IMR-90 (cell line): ENCODE measurements at regions not wholly inside any gene's neighbourhood (a gene's known extent, or its start where the extent isn't known, plus 50 kb on each side); places are given as distances from the start of the nearest gene placed in this dataset.

Experiments
- ATAC-seq: fragments of 200-7000 bp; cut with Tn5 transposase; 2 replicates; pipeline ENCODE4 v1.9.1; 2020; ENCODE audit warnings: low read depth, mild to moderate bottlenecking, moderate library complexity
- BruUV-seq: library from RNA; stranded (reverse); fragments of 400-500 nt; replicated peaks from 2 replicates; lab custom pipeline; 2021; lab: Mats Ljungman, UMichigan
- CTCF ChIA-PET: fragments of 300-600 bp; formaldehyde crosslinking; extraction: SDS; loops from one replicate; lab custom pipeline; 2021; ENCODE audit warnings: antibody characterized with exemption; lab: Yijun Ruan, JAX
- POLR2A ChIA-PET: fragments of 300-600 bp; sonication (Branson Sonifier 250); formaldehyde crosslinking; loops from one replicate; lab custom pipeline; 2022; ENCODE audit warnings: antibody characterized with exemption; ENCODE audit not compliant: unreplicated experiment; lab: Charles Lee
- DNase-seq: peaks from one replicate; pipeline ENCODE4 v3.0.0; 2013
- H2AFZ ChIP-seq: replicated peaks from 2 replicates; pipeline ENCODE3; 2013; ENCODE audit warnings: low read length, mild to moderate bottlenecking; ENCODE audit not compliant: poor library complexity
- H2AK5ac ChIP-seq: 2 replicates; pipeline ENCODE4 v1.6.1; 2013; ENCODE audit warnings: low read depth, low read length, inconsistent platforms
- H2AK9ac ChIP-seq: replicated peaks from 2 replicates; pipeline ENCODE3; 2013; ENCODE audit warnings: mild to moderate bottlenecking, low read depth, low read length, moderate library complexity; ENCODE audit not compliant: poor library complexity
- H2BK120ac ChIP-seq: 2 replicates; pipeline ENCODE4 v1.6.1; 2013; ENCODE audit warnings: low read depth, low read length, inconsistent platforms
- H2BK15ac ChIP-seq: 3 replicates; pipeline ENCODE4 v1.6.1; 2013; ENCODE audit warnings: low read depth, low read length, inconsistent platforms
- H2BK20ac ChIP-seq: 2 replicates; pipeline ENCODE4 v1.6.1; 2013; ENCODE audit warnings: low read depth, mild to moderate bottlenecking, inconsistent platforms, low read length, moderate library complexity
- H2BK5ac ChIP-seq: 2 replicates; pipeline ENCODE4 v1.6.1; 2013; ENCODE audit warnings: mild to moderate bottlenecking, low read depth, low read length, inconsistent platforms; ENCODE audit not compliant: poor library complexity, severe bottlenecking
- H3K14ac ChIP-seq: replicated peaks from 2 replicates; pipeline ENCODE4 v1.6.1; 2013; ENCODE audit warnings: low read depth, low read length, inconsistent platforms
- H3K18ac ChIP-seq: 2 replicates; pipeline ENCODE4 v1.6.1; 2013; ENCODE audit warnings: low read depth, low read length, control low read depth
- H3K23ac ChIP-seq: 2 replicates; pipeline ENCODE4 v1.6.1; 2013; ENCODE audit warnings: low read depth, low read length, inconsistent platforms
- H3K27ac ChIP-seq: 2 replicates; pipeline ENCODE4 v1.5.1; 2013; ENCODE audit warnings: mild to moderate bottlenecking, control low read depth, low read length; ENCODE audit not compliant: insufficient read depth
- H3K27me3 ChIP-seq: 2 replicates; pipeline ENCODE4 v1.6.1; 2013; ENCODE audit warnings: low read length; ENCODE audit not compliant: control insufficient read depth, insufficient read depth
- H3K36me3 ChIP-seq: 2 replicates; pipeline ENCODE4 v1.6.1; 2013; ENCODE audit warnings: low read length, mixed read lengths; ENCODE audit not compliant: control insufficient read depth, insufficient read depth
- H3K4ac ChIP-seq: 2 replicates; pipeline ENCODE4 v1.6.1; 2013; ENCODE audit warnings: low read depth, low read length, inconsistent platforms
- H3K4me1 ChIP-seq: 2 replicates; pipeline ENCODE4 v1.6.1; 2013; ENCODE audit warnings: low read length, mixed read lengths; ENCODE audit not compliant: control insufficient read depth, insufficient read depth
- H3K4me2 ChIP-seq: 2 replicates; pipeline ENCODE4 v1.6.1; 2013; ENCODE audit warnings: low read depth, mild to moderate bottlenecking, control low read depth, low read length, moderate library complexity
- H3K4me3 ChIP-seq: 2 replicates; pipeline ENCODE4 v1.5.1; 2013; ENCODE audit warnings: low read depth, mild to moderate bottlenecking, control low read depth, low read length, moderate library complexity; ENCODE audit not compliant: insufficient read depth
- H3K56ac ChIP-seq: 2 replicates; pipeline ENCODE4 v1.6.1; 2013; ENCODE audit warnings: low read length, inconsistent platforms; ENCODE audit not compliant: insufficient read depth; ENCODE audit errors: extremely low read depth
- H3K79me1 ChIP-seq, 2 experiments: 2 replicates each; pipeline ENCODE4 v1.6.1; 2013; ENCODE audit warnings: low read length in 2 of 2, inconsistent platforms in 1 of 2, low read depth in 1 of 2
- H3K9ac ChIP-seq: 2 replicates; pipeline ENCODE4 v1.6.1; 2013; ENCODE audit warnings: low read depth, low read length, control low read depth
- H3K9me1 ChIP-seq: 2 replicates; pipeline ENCODE4 v1.6.1; 2013; ENCODE audit warnings: low read length, inconsistent platforms; ENCODE audit not compliant: insufficient read depth
- H3K9me3 ChIP-seq: 2 replicates; pipeline ENCODE4 v1.6.1; 2013; ENCODE audit warnings: low read length; ENCODE audit not compliant: control insufficient read depth, insufficient read depth
- H4K20me1 ChIP-seq: 2 replicates; pipeline ENCODE4 v1.6.1; 2013; ENCODE audit warnings: low read length, inconsistent platforms; ENCODE audit not compliant: insufficient read depth
- H4K5ac ChIP-seq: 2 replicates; pipeline ENCODE4 v1.6.1; 2013; ENCODE audit warnings: mild to moderate bottlenecking, low read depth, low read length, control low read depth
- H4K8ac ChIP-seq, 2 experiments: 2 replicates each; pipeline ENCODE4 v1.6.1; 2013; ENCODE audit warnings: low read depth in 2 of 2, low read length in 2 of 2, control low read depth in 1 of 2, inconsistent platforms in 1 of 2
- H4K91ac ChIP-seq: 2 replicates; pipeline ENCODE4 v1.6.1; 2013; ENCODE audit warnings: low read depth, low read length, inconsistent platforms; ENCODE audit not compliant: insufficient read depth
- BHLHE40 ChIP-seq: fragments of 150-350 bp; IDR thresholded peaks from 2 replicates; pipeline ENCODE4 v1.6.1; 2016; ENCODE audit warnings: mild to moderate bottlenecking, low read depth, low read length
- MAFK ChIP-seq: IDR thresholded peaks from 2 replicates; pipeline ENCODE4 v1.6.1; 2012; ENCODE audit warnings: low read depth, low read length, improper control_type of control experiment
- WGBS, 2 experiments: methylation state at CpG; one replicate each; pipeline versions ENCODE4 v1.1.5 to v1.1.7; 2013; ENCODE audit warnings: missing lambda C conversion rate in 2 of 2; ENCODE audit not compliant: insufficient read length in 1 of 2; ENCODE audit errors: extremely low coverage in 2 of 2; 5-methylcytosine and 5-hydroxymethylcytosine counted together
- dilution Hi-C: fragments of 300-500 bp; cut with HindIII; formaldehyde crosslinking; loops from one replicate; pipeline ENCODE4 v1.14.3; 2018; ENCODE audit warnings: low sequenced_read_pairs; ENCODE audit not compliant: unreplicated experiment
- in situ Hi-C: fragments of 300-500 bp; cut with MboI; formaldehyde crosslinking; loops from 3 replicates; pipeline ENCODE4 v1.14.3; 2019; ENCODE audit warnings: low sequenced_read_pairs, inconsistent platforms, mixed read lengths
- intact Hi-C: fragments of 100-400 bp; cut with micrococcal nuclease; formaldehyde crosslinking; loops from 2 replicates; pipeline ENCODE4 v1.10.0; 2022

- TF ChIP-seq MAFK (0 out of 2 replicates have a peak, but pooled peaks have one; percentile 5), BHLHE40 (no peak)
These were observed 358.7 kb upstream of the TMPO start for GRCh38 chr12:98156697-98157096.

More at GRCh38 chr12:98156697-98157096, 358.7 kb upstream of the TMPO start:
- POLR2A ChIA-PET, result no interaction called here
- H3K36me3 ChIP-seq, result no peaks in the 10 kb centered on the region
- H3K23ac ChIP-seq, result no peak overlapping the region
- no CpG with 5 or more reads among the region's 2 CpGs for WGBS, 2 experiments
- no peak overlapping the region for H4K91ac ChIP-seq
- ATAC-seq (no peak), DNase-seq (no peak)
- no peak overlapping the region for H3K18ac ChIP-seq
- no peak overlapping the region for H3K56ac ChIP-seq
- no peaks in the 10 kb centered on the region for H3K79me1 ChIP-seq
- no peak overlapping the region for H2BK120ac ChIP-seq
- in situ Hi-C loops, result no loop called here
- H2AK9ac ChIP-seq, result no peak overlapping the region
- H2BK20ac ChIP-seq, result no peak overlapping the region
- H3K14ac ChIP-seq, result no peak overlapping the region
- H4K5ac ChIP-seq, result no peak overlapping the region
- no peaks in the 10 kb centered on the region for H3K9me1 ChIP-seq
- no peak overlapping the region for H3K9ac ChIP-seq
- H3K4me1 ChIP-seq, result no peaks in the 10 kb centered on the region
- no peaks in the 10 kb centered on the region for H3K27me3 ChIP-seq
- H2BK15ac ChIP-seq, result no peak overlapping the region
- H3K4ac ChIP-seq, result no peak overlapping the region
- intact Hi-C loops, result no loop called here
- H3K27ac ChIP-seq, result no peak overlapping the region
- H2AFZ ChIP-seq, result no peak overlapping the region
- CTCF ChIA-PET, result no interaction called here
- dilution Hi-C loops, result no loop called here
- H3K4me3 ChIP-seq, result no peak overlapping the region
- no TSS peak for BruUV-seq
- H2AK5ac ChIP-seq, result no peak overlapping the region
- H3K9me3 ChIP-seq, result no peaks in the 10 kb centered on the region
- H4K8ac ChIP-seq, result no peak overlapping the region
- no peak overlapping the region for H3K4me2 ChIP-seq
- no peaks in the 10 kb centered on the region for H4K20me1 ChIP-seq
- no peak overlapping the region for H2BK5ac ChIP-seq
